ENCODE measurements at regions not wholly inside any gene's neighbourhood (a gene's known extent, or its start where the extent isn't known, plus 50 kb on each side); places are given as distances from the start of the nearest gene placed in this dataset.

GRCh38 chr5:23234197-23234596 is 273.2 kb upstream of the PRDM9 start:
- TF ChIP-seq EZH2 (IDR thresholded peaks at IDR 0.05; ENCODE audit: borderline replicate concordance, low read depth, low read length, severe bottlenecking), result no peak
- no peak for TF ChIP-seq MAX (IDR thresholded peaks at IDR 0.05; ENCODE audit: insufficient read depth, insufficient read length)
